ENCODE measurements at regions not wholly inside any gene's neighbourhood (a gene's known extent, or its start where the extent isn't known, plus 50 kb on each side); places are given as distances from the start of the nearest gene placed in this dataset.
"Not testable (repeated sequence)": the region's sequence is repeated elsewhere in the genome, so short reads cannot be mapped to it uniquely, and the experiment has no call there.

- peak; percentile 12 for DNase-seq (ENCODE audit: extremely low read depth, low read depth)
Observed at GRCh38 chr3:99586701-99587100, 51.7 kb upstream of the COL8A1 start.

- DNase-seq (ENCODE audit: extremely low read depth, low read depth), result no peak
Observed at GRCh38 chr3:99579965-99580364, 58.4 kb upstream of the COL8A1 start.

- no peak for DNase-seq (ENCODE audit: extremely low read depth, low read depth)
Observed at GRCh38 chr3:99579246-99579645, 59.1 kb upstream of the COL8A1 start.

GRCh38 chr3:99578339-99578970 lies 59.9 kb upstream of the COL8A1 start:
- no peak for DNase-seq (ENCODE audit: extremely low read depth, low read depth)

- no peak for DNase-seq (ENCODE audit: extremely low read depth, low read depth)
Observed at GRCh38 chr3:99576904-99577559, 61.4 kb upstream of the COL8A1 start.

- DNase-seq (ENCODE audit: extremely low read depth, low read depth), result no peak
Observed at GRCh38 chr3:99575683-99576082, 62.7 kb upstream of the COL8A1 start.

GRCh38 chr3:99570061-99570460 lies 68.3 kb upstream of the COL8A1 start:
- DNase-seq (ENCODE audit: extremely low read depth, low read depth), result no peak

GRCh38 chr3:99568663-99569335 lies 69.6 kb upstream of the COL8A1 start:
- no peak for DNase-seq (ENCODE audit: extremely low read depth, low read depth)

GRCh38 chr3:99565331-99565730 lies 73.1 kb upstream of the COL8A1 start:
- no peak for DNase-seq (ENCODE audit: extremely low read depth, low read depth)

GRCh38 chr3:99562990-99563607 lies 75.3 kb upstream of the COL8A1 start:
- no peak for DNase-seq (ENCODE audit: extremely low read depth, low read depth)

- DNase-seq (ENCODE audit: extremely low read depth, low read depth), result peak; percentile 4
Observed at GRCh38 chr3:99562138-99562537, 76.3 kb upstream of the COL8A1 start.

GRCh38 chr3:99561056-99561455 lies 77.3 kb upstream of the COL8A1 start:
- DNase-seq (ENCODE audit: extremely low read depth, low read depth), result no peak

GRCh38 chr3:99559196-99559595 lies 79.2 kb upstream of the COL8A1 start:
- DNase-seq (ENCODE audit: extremely low read depth, low read depth), result no peak

GRCh38 chr3:99555885-99556284 lies 82.5 kb upstream of the COL8A1 start:
- not testable (repeated sequence) for DNase-seq (ENCODE audit: extremely low read depth, low read depth)

GRCh38 chr3:99551520-99551919 lies 86.9 kb upstream of the COL8A1 start:
- no peak for DNase-seq (ENCODE audit: extremely low read depth, low read depth)

GRCh38 chr3:99549957-99550603 lies 88.3 kb upstream of the COL8A1 start:
- no peak for DNase-seq (ENCODE audit: extremely low read depth, low read depth)

GRCh38 chr3:99549220-99549619 lies 89.2 kb upstream of the COL8A1 start:
- DNase-seq (ENCODE audit: extremely low read depth, low read depth), result no peak

GRCh38 chr3:99548674-99549073 lies 89.7 kb upstream of the COL8A1 start:
- DNase-seq (ENCODE audit: extremely low read depth, low read depth), result no peak

GRCh38 chr3:99545941-99546580 lies 92.3 kb upstream of the COL8A1 start:
- no peak for DNase-seq (ENCODE audit: extremely low read depth, low read depth)

GRCh38 chr3:99544786-99545281 lies 93.6 kb upstream of the COL8A1 start:
- DNase-seq (ENCODE audit: extremely low read depth, low read depth), result no peak
